Endothelial cell of umbilical vein (primary cell): ENCODE measurements at regions not wholly inside any gene's neighbourhood (a gene's known extent, or its start where the extent isn't known, plus 50 kb on each side); places are given as distances from the start of the nearest gene placed in this dataset.

Source experiments
- BruUV-seq: library from RNA; stranded (reverse); fragments of 400-500 nt; replicated peaks from 2 replicates; lab custom pipeline; 2021; lab: Mats Ljungman, UMichigan
- CTCF ChIA-PET: fragments of 300-600, 350-600 bp; sonication (Branson Sonifier 250); formaldehyde crosslinking; loops from one replicate; lab custom pipeline; 2021; ENCODE audit warnings: antibody characterized with exemption, inconsistent platforms; lab: Charles Lee
- POLR2A ChIA-PET: fragments of 300-600, 350-600 bp; sonication (Branson Sonifier 250); formaldehyde crosslinking; loops from one replicate; lab custom pipeline; 2021; ENCODE audit warnings: antibody characterized with exemption, inconsistent platforms; lab: Charles Lee
- DNase-seq: peaks from one replicate; pipeline ENCODE4 v3.0.0-alpha.2; 2011; ENCODE audit warnings: low read depth, low spot score
- FAIRE-seq: peaks from 2 replicates; lab custom pipeline; 2011; peaks lifted over from hg19 to GRCh38; lab: Jason Lieb, UNC
- H2AFZ ChIP-seq: 2 replicates; pipeline ENCODE4 v1.6.0; 2012; ENCODE audit warnings: low read depth, low read length, control low read depth, inconsistent platforms
- H3K27ac ChIP-seq: 2 replicates; pipeline ENCODE4 v1.5.1; 2011; ENCODE audit warnings: low read depth, mild to moderate bottlenecking, control low read depth, low read length, moderate library complexity; ENCODE audit not compliant: insufficient read depth
- H3K27me3 ChIP-seq, 2 experiments: 2 replicates each; pipeline versions ENCODE4 v1.6.0 to v1.6.1; 2011; ENCODE audit warnings: low read length in 2 of 2, mixed read lengths in 1 of 2; ENCODE audit not compliant: control insufficient read depth in 2 of 2, insufficient read depth in 2 of 2
- H3K36me3 ChIP-seq, 2 experiments: 2 replicates in 1 of 2; 3 replicates in 1 of 2; pipeline ENCODE4 v1.5.1; 2011; ENCODE audit warnings: low read length in 2 of 2, mild to moderate bottlenecking in 1 of 2, moderate library complexity in 1 of 2; ENCODE audit not compliant: control insufficient read depth in 2 of 2, insufficient read depth in 2 of 2; ENCODE audit errors: extremely low read depth in 1 of 2
- H3K4me1 ChIP-seq: 3 replicates; pipeline ENCODE4 v1.5.1; 2011; ENCODE audit warnings: mild to moderate bottlenecking, low read length; ENCODE audit not compliant: control insufficient read depth, insufficient read depth; ENCODE audit errors: extremely low read depth
- H3K4me2 ChIP-seq: 2 replicates; pipeline ENCODE4 v1.6.1; 2011; ENCODE audit warnings: low read length, control low read depth, mixed read lengths; ENCODE audit not compliant: insufficient read depth
- H3K4me3 ChIP-seq, 3 experiments: fragments of 200-600 bp in 1 of 3; sonication (generic), shearing (Covaris generic) in 1 of 3; replicated peaks in 1 of 3; 2 replicates each; pipeline ENCODE4 v1.5.1; 2011 to 2016; ENCODE audit warnings: control low read depth in 3 of 3, low read length in 3 of 3, mild to moderate bottlenecking in 2 of 3, inconsistent platforms in 1 of 3, low read depth in 1 of 3, moderate library complexity in 1 of 3; ENCODE audit not compliant: insufficient read depth in 1 of 3
- H3K79me2 ChIP-seq: 2 replicates; pipeline ENCODE4 v1.6.0; 2012; ENCODE audit warnings: low read length, inconsistent platforms; ENCODE audit not compliant: control insufficient read depth, insufficient read depth
- H3K9ac ChIP-seq: replicated peaks from 2 replicates; pipeline ENCODE3; 2011; ENCODE audit warnings: low read length, control low read depth; ENCODE audit not compliant: insufficient read depth; ENCODE audit errors: extremely low read depth
- H3K9me1 ChIP-seq: replicated peaks from 3 replicates; pipeline ENCODE4 v1.6.0; 2011; ENCODE audit warnings: mild to moderate bottlenecking, low read length; ENCODE audit not compliant: control insufficient read depth, insufficient read depth; ENCODE audit errors: extremely low read depth
- H3K9me3 ChIP-seq: replicated peaks from 2 replicates; pipeline ENCODE4 v1.5.1; 2012; ENCODE audit warnings: low read length, inconsistent platforms; ENCODE audit not compliant: control insufficient read depth, insufficient read depth
- H4K20me1 ChIP-seq: replicated peaks from 2 replicates; pipeline ENCODE3; 2011; ENCODE audit warnings: mild to moderate bottlenecking, low read length; ENCODE audit not compliant: control insufficient read depth, insufficient read depth; ENCODE audit errors: extremely low read depth
- EZH2 ChIP-seq: IDR thresholded peaks from 2 replicates; pipeline ENCODE4 v1.6.1; 2012; ENCODE audit warnings: borderline replicate concordance, low read depth, mild to moderate bottlenecking, moderate library complexity, low read length, inconsistent platforms; ENCODE audit not compliant: severe bottlenecking
- FOS ChIP-seq: IDR thresholded peaks from 2 replicates; pipeline ENCODE4 v1.6.1; 2011; ENCODE audit warnings: mild to moderate bottlenecking, low read length, moderate library complexity, borderline replicate concordance; ENCODE audit not compliant: insufficient read depth
- GATA2 ChIP-seq: IDR thresholded peaks from 2 replicates; pipeline ENCODE4 v1.7.0; 2011; ENCODE audit warnings: low read depth, mild to moderate bottlenecking, moderate library complexity, mixed read lengths, low read length; ENCODE audit not compliant: insufficient read length, insufficient read depth
- JUN ChIP-seq: IDR thresholded peaks from 2 replicates; pipeline ENCODE4 v1.6.1; 2011; ENCODE audit warnings: borderline replicate concordance, low read depth; ENCODE audit not compliant: insufficient read length, insufficient read depth
- MAX ChIP-seq: IDR thresholded peaks from 2 replicates; pipeline ENCODE4 v1.6.1; 2011; ENCODE audit not compliant: insufficient read depth, insufficient read length
- MYC ChIP-seq: IDR thresholded peaks from one replicate; pipeline ENCODE4 v1.6.1; 2011; ENCODE audit warnings: mild to moderate bottlenecking, low read depth, low read length
- POLR2A ChIP-seq: IDR thresholded peaks from 2 replicates; pipeline ENCODE4 v1.6.1; 2012; ENCODE audit warnings: low read depth, mild to moderate bottlenecking, control low read depth, low read length
- POLR2AphosphoS5 ChIP-seq: IDR thresholded peaks from 2 replicates; pipeline ENCODE4 v1.6.1; 2012; ENCODE audit warnings: low read depth, mild to moderate bottlenecking, control low read depth, low read length, moderate library complexity; ENCODE audit not compliant: insufficient read depth
- dilution Hi-C: fragments of 300-500 bp; cut with MboI; formaldehyde crosslinking; loops from one replicate; pipeline ENCODE4 v1.15.0; 2019; ENCODE audit warnings: low sequenced_read_pairs; ENCODE audit not compliant: extremely low pct_ligation_motif_present
- intact Hi-C: fragments of 100-400 bp; cut with micrococcal nuclease; formaldehyde crosslinking; loops from one replicate; pipeline ENCODE4 v1.10.0; 2022
- TF ChIP-seq, protein P1 (sequence below), 2 donors: IDR thresholded peaks; 1 replicate in 1 of 2; 2 replicates in 1 of 2; pipeline ENCODE4 v1.5.1; 2011; ENCODE audit warnings: low read length in 2 of 2, mild to moderate bottlenecking in 2 of 2, moderate library complexity in 2 of 2, control low read depth in 1 of 2, inconsistent platforms in 1 of 2, low read depth in 1 of 2; ENCODE audit not compliant: insufficient read depth in 1 of 2; ENCODE audit errors: extremely low read depth in 1 of 2

DNA sequence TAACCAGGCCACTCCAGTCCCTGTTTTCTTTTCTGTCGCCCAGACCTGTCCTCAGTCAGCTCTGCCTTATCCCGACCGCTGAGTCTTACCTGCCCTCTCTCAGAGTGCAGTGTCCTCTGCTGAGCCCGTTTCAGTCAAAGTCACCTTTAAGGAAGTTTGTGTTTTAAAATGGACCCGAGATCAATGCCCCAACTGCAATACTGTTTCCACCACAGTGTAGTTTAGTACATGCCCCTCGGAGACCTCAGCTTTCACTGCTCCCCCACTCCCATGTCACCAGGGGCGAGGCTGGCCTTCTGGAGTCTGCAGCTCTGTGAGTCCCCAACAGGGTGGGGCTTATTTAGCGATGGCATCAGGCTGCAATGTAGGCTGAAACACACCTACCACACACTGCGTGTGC lies 248.4 kb upstream of the TSHZ3 start:
- dilution Hi-C loops, result no loop called here
- POLR2A ChIA-PET, result no interaction called here
- FAIRE-seq (no peak), DNase-seq (no peak)
- Histone ChIP-seq H3K79me2 (no peaks in the 10 kb centered on the region), H4K20me1 (no peaks in the 10 kb centered on the region), H3K4me1 (no peaks in the 10 kb centered on the region), H3K9me1 (no peaks in the 10 kb centered on the region), H3K9me3 (peaks cover 6% of the 10 kb centered on the region), H3K4me3 (no peak overlapping the region), H2AFZ (no peak overlapping the region), H3K27ac (no peak overlapping the region), H3K27me3 (no peaks in the 10 kb centered on the region), H3K9ac (no peak overlapping the region), H3K36me3 (no peaks in the 10 kb centered on the region), H3K4me2 (no peak overlapping the region)
- TF ChIP-seq JUN (no peak), GATA2 (no peak), POLR2A (no peak), MAX (no peak), EZH2 (no peak), MYC (no peak), POLR2AphosphoS5 (no peak), FOS (no peak)
- TF ChIP-seq, protein P1, sequence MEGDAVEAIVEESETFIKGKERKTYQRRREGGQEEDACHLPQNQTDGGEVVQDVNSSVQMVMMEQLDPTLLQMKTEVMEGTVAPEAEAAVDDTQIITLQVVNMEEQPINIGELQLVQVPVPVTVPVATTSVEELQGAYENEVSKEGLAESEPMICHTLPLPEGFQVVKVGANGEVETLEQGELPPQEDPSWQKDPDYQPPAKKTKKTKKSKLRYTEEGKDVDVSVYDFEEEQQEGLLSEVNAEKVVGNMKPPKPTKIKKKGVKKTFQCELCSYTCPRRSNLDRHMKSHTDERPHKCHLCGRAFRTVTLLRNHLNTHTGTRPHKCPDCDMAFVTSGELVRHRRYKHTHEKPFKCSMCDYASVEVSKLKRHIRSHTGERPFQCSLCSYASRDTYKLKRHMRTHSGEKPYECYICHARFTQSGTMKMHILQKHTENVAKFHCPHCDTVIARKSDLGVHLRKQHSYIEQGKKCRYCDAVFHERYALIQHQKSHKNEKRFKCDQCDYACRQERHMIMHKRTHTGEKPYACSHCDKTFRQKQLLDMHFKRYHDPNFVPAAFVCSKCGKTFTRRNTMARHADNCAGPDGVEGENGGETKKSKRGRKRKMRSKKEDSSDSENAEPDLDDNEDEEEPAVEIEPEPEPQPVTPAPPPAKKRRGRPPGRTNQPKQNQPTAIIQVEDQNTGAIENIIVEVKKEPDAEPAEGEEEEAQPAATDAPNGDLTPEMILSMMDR (IDR thresholded peaks at IDR 0.05; ENCODE audit: extremely low read depth in 1 of 2, insufficient read depth in 1 of 2, low read depth in 1 of 2, low read length in 2 of 2), result no peak
- no TSS peak for BruUV-seq
- CTCF ChIA-PET, result no interaction called here
- intact Hi-C loops, result no loop called here
